HEK293 (cell line): ENCODE measurements at regions not wholly inside any gene's neighbourhood (a gene's known extent, or its start where the extent isn't known, plus 50 kb on each side); places are given as distances from the start of the nearest gene placed in this dataset.

Experiments used
- CTCF ChIA-PET: fragments of 350-600 bp; formaldehyde crosslinking; extraction: SDS; loops from one replicate; lab custom pipeline; 2021; ENCODE audit warnings: antibody characterized with exemption; lab: Yijun Ruan, JAX
- POLR2A ChIA-PET: fragments of 300-600 bp; formaldehyde crosslinking; extraction: SDS; loops from one replicate; lab custom pipeline; 2020; ENCODE audit warnings: antibody characterized with exemption, inconsistent platforms; lab: Yijun Ruan, JAX
- H3K27ac ChIP-seq: fragments of 200-500 bp; sonication (Bioruptor generic); 2 replicates; pipeline ENCODE4 v1.5.1; 2014; ENCODE audit warnings: low read depth, low read length, control low read depth, inconsistent platforms; ENCODE audit errors: extremely low read depth
- H3K36me3 ChIP-seq, 2 experiments: fragments of 200-500 bp in 1 of 2; sonication (Bioruptor generic) in 1 of 2; 1 replicate in 1 of 2; 2 replicates in 1 of 2; pipeline ENCODE4 v1.5.1; 2014 to 2017; ENCODE audit warnings: inconsistent platforms in 2 of 2, low read length in 2 of 2; ENCODE audit not compliant: control insufficient read depth in 2 of 2, insufficient read depth in 1 of 2
- H3K4me1 ChIP-seq: fragments of 200-500 bp; sonication (Bioruptor generic); 2 replicates; pipeline ENCODE4 v1.5.1; 2014; ENCODE audit warnings: mild to moderate bottlenecking, low read length, inconsistent platforms; ENCODE audit not compliant: control insufficient read depth, insufficient read depth
- H3K4me3 ChIP-seq: 2 replicates; pipeline ENCODE4 v1.5.1; 2011; ENCODE audit warnings: low read depth, mild to moderate bottlenecking, control low read depth, low read length, moderate library complexity
- H3K9me3 ChIP-seq: fragments of 200-500 bp; sonication (Bioruptor generic); 2 replicates; pipeline ENCODE4 v1.5.1; 2014; ENCODE audit warnings: low read depth, low read length, inconsistent platforms; ENCODE audit not compliant: control insufficient read depth, insufficient read depth
- EGR2 ChIP-seq: fragments of 450-650 bp; formaldehyde crosslinking; IDR thresholded peaks from 2 replicates; pipeline ENCODE4 v1.5.1; 2016; ENCODE audit warnings: low read depth, missing biosample characterization, missing genetic modification characterization
- FEZF1 ChIP-seq: fragments of 450-650 bp; formaldehyde crosslinking; IDR thresholded peaks from 2 replicates; pipeline ENCODE4 v1.5.1; 2016; ENCODE audit warnings: missing biosample characterization, missing genetic modification characterization
- KLF1 ChIP-seq: fragments of 450-650 bp; formaldehyde crosslinking; IDR thresholded peaks from 2 replicates; pipeline ENCODE4 v1.5.1; 2016; ENCODE audit warnings: missing biosample characterization, missing genetic modification characterization
- MYNN ChIP-seq: fragments of 450-650 bp; formaldehyde crosslinking; IDR thresholded peaks from 2 replicates; pipeline ENCODE4 v1.5.1; 2016; ENCODE audit warnings: missing biosample characterization, missing genetic modification characterization, borderline replicate concordance
- SP7 ChIP-seq: fragments of 450-650 bp; formaldehyde crosslinking; IDR thresholded peaks from 2 replicates; pipeline ENCODE4 v1.5.1; 2016; ENCODE audit warnings: missing biosample characterization, missing genetic modification characterization
- YY1 ChIP-seq: fragments of 450-650 bp; formaldehyde crosslinking; IDR thresholded peaks from 2 replicates; pipeline ENCODE4 v1.5.1; 2018; ENCODE audit warnings: missing biosample characterization, missing genetic modification characterization
- ZBTB7A ChIP-seq: fragments of 450-650 bp; formaldehyde crosslinking; IDR thresholded peaks from 2 replicates; pipeline ENCODE4 v1.5.1; 2016; ENCODE audit warnings: low read depth, missing biosample characterization, missing genetic modification characterization
- ZFP3 ChIP-seq: fragments of 450-650 bp; formaldehyde crosslinking; IDR thresholded peaks from 2 replicates; pipeline ENCODE4 v1.5.1; 2016; ENCODE audit warnings: low read depth, missing biosample characterization, missing genetic modification characterization
- ZNF112 ChIP-seq: fragments of 450-650 bp; formaldehyde crosslinking; IDR thresholded peaks from 2 replicates; pipeline ENCODE4 v1.5.0; 2017; ENCODE audit warnings: missing biosample characterization, missing genetic modification characterization
- ZNF121 ChIP-seq: fragments of 450-650 bp; formaldehyde crosslinking; IDR thresholded peaks from 2 replicates; pipeline ENCODE4 v1.5.1; 2016; ENCODE audit warnings: missing biosample characterization, missing genetic modification characterization
- ZNF174 ChIP-seq: fragments of 450-650 bp; formaldehyde crosslinking; IDR thresholded peaks from 2 replicates; pipeline ENCODE4 v1.5.0; 2017; ENCODE audit warnings: missing biosample characterization, mild to moderate bottlenecking, missing genetic modification characterization
- ZNF175 ChIP-seq: fragments of 450-650 bp; formaldehyde crosslinking; IDR thresholded peaks from 2 replicates; pipeline ENCODE4 v1.5.1; 2016; ENCODE audit warnings: missing biosample characterization, missing genetic modification characterization
- ZNF302 ChIP-seq: fragments of 450-650 bp; formaldehyde crosslinking; IDR thresholded peaks from 2 replicates; pipeline ENCODE4 v1.5.1; 2016; ENCODE audit warnings: missing biosample characterization, missing genetic modification characterization, low read depth
- ZNF311 ChIP-seq: fragments of 450-650 bp; formaldehyde crosslinking; IDR thresholded peaks from 2 replicates; pipeline ENCODE4 v1.5.1; 2017; ENCODE audit warnings: missing biosample characterization, missing genetic modification characterization, borderline replicate concordance
- ZNF324 ChIP-seq: fragments of 450-650 bp; formaldehyde crosslinking; IDR thresholded peaks from 2 replicates; pipeline ENCODE4 v1.5.1; 2016; ENCODE audit warnings: missing biosample characterization, missing genetic modification characterization
- ZNF394 ChIP-seq: fragments of 450-650 bp; formaldehyde crosslinking; IDR thresholded peaks from 2 replicates; pipeline ENCODE4 v1.5.1; 2016; ENCODE audit warnings: missing biosample characterization, missing genetic modification characterization, mild to moderate bottlenecking, moderate library complexity, borderline replicate concordance
- ZNF404 ChIP-seq: fragments of 450-650 bp; formaldehyde crosslinking; IDR thresholded peaks from 2 replicates; pipeline ENCODE4 v1.5.1; 2017; ENCODE audit warnings: missing biosample characterization, missing genetic modification characterization
- ZNF433 ChIP-seq: fragments of 450-650 bp; formaldehyde crosslinking; IDR thresholded peaks from 2 replicates; pipeline ENCODE4 v1.5.1; 2016; ENCODE audit warnings: missing biosample characterization, missing genetic modification characterization, low read depth
- ZNF529 ChIP-seq: fragments of 450-650 bp; formaldehyde crosslinking; IDR thresholded peaks from 2 replicates; pipeline ENCODE4 v1.5.1; 2017; ENCODE audit warnings: missing genetic modification characterization, missing biosample characterization; ENCODE audit not compliant: insufficient replicate concordance
- ZNF548 ChIP-seq: fragments of 450-650 bp; formaldehyde crosslinking; IDR thresholded peaks from 2 replicates; pipeline ENCODE4 v1.5.1; 2016; ENCODE audit warnings: missing biosample characterization, missing genetic modification characterization
- ZNF610 ChIP-seq: fragments of 450-650 bp; formaldehyde crosslinking; IDR thresholded peaks from 2 replicates; pipeline ENCODE4 v1.5.1; 2016; ENCODE audit warnings: missing biosample characterization, missing genetic modification characterization, borderline replicate concordance
- ZNF664 ChIP-seq: fragments of 450-650 bp; formaldehyde crosslinking; IDR thresholded peaks from 2 replicates; pipeline ENCODE4 v1.5.1; 2016; ENCODE audit warnings: missing biosample characterization, missing genetic modification characterization
- ZNF670 ChIP-seq: fragments of 450-650 bp; formaldehyde crosslinking; IDR thresholded peaks from 2 replicates; pipeline ENCODE4 v1.5.1; 2016; ENCODE audit warnings: missing biosample characterization, missing genetic modification characterization, low read depth
- ZNF747 ChIP-seq: fragments of 450-650 bp; formaldehyde crosslinking; IDR thresholded peaks from 2 replicates; pipeline ENCODE4 v1.5.1; 2016; ENCODE audit warnings: missing biosample characterization, missing genetic modification characterization
- ZNF768 ChIP-seq: fragments of 450-650 bp; formaldehyde crosslinking; IDR thresholded peaks from 2 replicates; pipeline ENCODE4 v1.5.1; 2018; ENCODE audit warnings: missing biosample characterization, mild to moderate bottlenecking, missing genetic modification characterization
- ZNF777 ChIP-seq: fragments of 450-650 bp; formaldehyde crosslinking; IDR thresholded peaks from 2 replicates; pipeline ENCODE4 v1.5.1; 2017; ENCODE audit warnings: missing biosample characterization, missing genetic modification characterization, borderline replicate concordance
- ZNF791 ChIP-seq: fragments of 450-650 bp; formaldehyde crosslinking; IDR thresholded peaks from 2 replicates; pipeline ENCODE4 v1.5.1; 2016; ENCODE audit warnings: missing biosample characterization, missing genetic modification characterization
- TF ChIP-seq, protein P1 (sequence below): fragments of 450-650 bp; formaldehyde crosslinking; IDR thresholded peaks from 2 replicates; pipeline ENCODE4 v1.5.1; 2016; ENCODE audit warnings: missing biosample characterization, missing genetic modification characterization
- TF ChIP-seq, protein P2 (sequence below): fragments of 450-650 bp; formaldehyde crosslinking; IDR thresholded peaks from 2 replicates; pipeline ENCODE4 v1.5.1; 2016; ENCODE audit warnings: missing biosample characterization, missing genetic modification characterization
- TF ChIP-seq, protein P3 (sequence below): fragments of 450-650 bp; formaldehyde crosslinking; conservative IDR thresholded peaks from 2 replicates; pipeline ENCODE4 v1.5.1; 2016; ENCODE audit warnings: low read depth, missing biosample characterization, missing genetic modification characterization

DNA sequence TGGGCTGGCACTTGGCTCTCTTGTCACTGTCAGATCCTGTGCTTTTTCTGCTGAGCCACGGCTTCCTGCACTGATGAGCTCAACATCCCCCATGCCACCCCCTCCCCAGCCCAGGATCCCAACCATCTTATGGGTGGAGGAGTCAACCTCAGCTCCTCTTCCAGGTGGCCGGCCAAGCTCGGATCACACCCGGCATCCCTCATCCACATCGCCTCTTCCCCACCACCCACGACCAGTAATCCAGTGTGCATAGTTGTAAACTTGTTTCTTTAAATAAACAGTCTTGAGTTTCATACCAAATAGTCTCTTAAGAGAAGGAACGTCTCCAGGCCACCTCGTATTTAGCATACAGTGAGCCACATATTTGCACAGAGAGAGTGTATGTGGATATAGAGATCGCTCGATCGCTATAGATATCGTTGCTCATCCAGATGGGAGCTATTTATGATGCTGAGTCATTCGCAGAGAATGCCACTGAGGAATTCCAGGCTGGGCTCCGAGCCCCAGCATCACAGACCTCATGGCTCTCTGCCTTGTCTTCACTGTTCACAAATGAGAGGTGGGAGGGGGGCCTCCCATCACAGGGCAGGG is 61.8 kb upstream of the CPLX2 start:
- ChIA-PET POLR2A (interaction anchor here (1.5 kb wide), 1 partner anchor 13 kb away, joined by 6 read pairs; no protein-coding TSS in a partner anchor), CTCF (interaction anchor here (0.6 to 0.7 kb wide), 2 partner anchors 19 to 344 kb away, joined by 3 read pairs; no protein-coding TSS in a partner anchor)
- Histone ChIP-seq H3K4me1 (no peaks in the 10 kb centered on the region; the same call in 1 of the 2 replicates), H3K36me3 (no peaks in the 10 kb centered on the region), H3K9me3 (no peaks in the 10 kb centered on the region), H3K27ac (no peak overlapping the region), H3K4me3 (no peak overlapping the region)
- TF ChIP-seq YY1 (tag by site-specific recombination) (no peak), ZNF548 (tag by site-specific recombination) (no peak), ZNF121 (tag by site-specific recombination) (no peak), ZBTB7A (tag by site-specific recombination) (no peak), KLF1 (no peak), ZNF768 (tag by site-specific recombination) (no peak), ZNF175 (tag by site-specific recombination) (no peak), SP7 (tag by site-specific recombination) (0 out of 2 replicates have a peak, but pooled peaks have one; percentile 18), ZNF302 (tag by site-specific recombination) (no peak), ZNF311 (tag by site-specific recombination) (no peak), ZNF777 (tag by site-specific recombination) (no peak), ZNF747 (tag by site-specific recombination) (no peak), ZNF112 (tag by site-specific recombination) (no peak), ZNF664 (tag by site-specific recombination) (no peak), ZNF791 (tag by site-specific recombination) (no peak), FEZF1 (tag by site-specific recombination) (no peak), ZNF610 (tag by site-specific recombination) (no peak), ZNF394 (tag by site-specific recombination) (no peak), ZNF433 (tag by site-specific recombination) (no peak), ZFP3 (tag by site-specific recombination) (no peak), ZNF174 (no peak), ZNF670 (tag by site-specific recombination) (no peak), ZNF404 (tag by site-specific recombination) (no peak), MYNN (no peak), EGR2 (tag by site-specific recombination) (peak; percentile 71), ZNF529 (tag by site-specific recombination) (no peak), ZNF324 (tag by site-specific recombination) (no peak)
- TF ChIP-seq, protein P1, sequence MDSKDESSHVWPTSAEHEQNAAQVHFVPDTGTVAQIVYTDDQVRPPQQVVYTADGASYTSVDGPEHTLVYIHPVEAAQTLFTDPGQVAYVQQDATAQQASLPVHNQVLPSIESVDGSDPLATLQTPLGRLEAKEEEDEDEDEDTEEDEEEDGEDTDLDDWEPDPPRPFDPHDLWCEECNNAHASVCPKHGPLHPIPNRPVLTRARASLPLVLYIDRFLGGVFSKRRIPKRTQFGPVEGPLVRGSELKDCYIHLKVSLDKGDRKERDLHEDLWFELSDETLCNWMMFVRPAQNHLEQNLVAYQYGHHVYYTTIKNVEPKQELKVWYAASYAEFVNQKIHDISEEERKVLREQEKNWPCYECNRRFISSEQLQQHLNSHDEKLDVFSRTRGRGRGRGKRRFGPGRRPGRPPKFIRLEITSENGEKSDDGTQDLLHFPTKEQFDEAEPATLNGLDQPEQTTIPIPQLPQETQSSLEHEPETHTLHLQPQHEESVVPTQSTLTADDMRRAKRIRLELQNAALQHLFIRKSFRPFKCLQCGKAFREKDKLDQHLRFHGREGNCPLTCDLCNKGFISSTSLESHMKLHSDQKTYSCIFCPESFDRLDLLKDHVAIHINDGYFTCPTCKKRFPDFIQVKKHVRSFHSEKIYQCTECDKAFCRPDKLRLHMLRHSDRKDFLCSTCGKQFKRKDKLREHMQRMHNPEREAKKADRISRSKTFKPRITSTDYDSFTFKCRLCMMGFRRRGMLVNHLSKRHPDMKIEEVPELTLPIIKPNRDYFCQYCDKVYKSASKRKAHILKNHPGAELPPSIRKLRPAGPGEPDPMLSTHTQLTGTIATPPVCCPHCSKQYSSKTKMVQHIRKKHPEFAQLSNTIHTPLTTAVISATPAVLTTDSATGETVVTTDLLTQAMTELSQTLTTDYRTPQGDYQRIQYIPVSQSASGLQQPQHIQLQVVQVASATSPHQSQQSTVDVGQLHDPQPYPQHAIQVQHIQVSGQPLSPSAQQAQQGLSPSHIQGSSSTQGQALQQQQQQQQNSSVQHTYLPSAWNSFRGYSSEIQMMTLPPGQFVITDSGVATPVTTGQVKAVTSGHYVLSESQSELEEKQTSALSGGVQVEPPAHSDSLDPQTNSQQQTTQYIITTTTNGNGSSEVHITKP (tag by site-specific recombination): peak; percentile 57
- TF ChIP-seq, protein P2, sequence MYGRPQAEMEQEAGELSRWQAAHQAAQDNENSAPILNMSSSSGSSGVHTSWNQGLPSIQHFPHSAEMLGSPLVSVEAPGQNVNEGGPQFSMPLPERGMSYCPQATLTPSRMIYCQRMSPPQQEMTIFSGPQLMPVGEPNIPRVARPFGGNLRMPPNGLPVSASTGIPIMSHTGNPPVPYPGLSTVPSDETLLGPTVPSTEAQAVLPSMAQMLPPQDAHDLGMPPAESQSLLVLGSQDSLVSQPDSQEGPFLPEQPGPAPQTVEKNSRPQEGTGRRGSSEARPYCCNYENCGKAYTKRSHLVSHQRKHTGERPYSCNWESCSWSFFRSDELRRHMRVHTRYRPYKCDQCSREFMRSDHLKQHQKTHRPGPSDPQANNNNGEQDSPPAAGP (tag by site-specific recombination): no peak
- TF ChIP-seq, protein P3, sequence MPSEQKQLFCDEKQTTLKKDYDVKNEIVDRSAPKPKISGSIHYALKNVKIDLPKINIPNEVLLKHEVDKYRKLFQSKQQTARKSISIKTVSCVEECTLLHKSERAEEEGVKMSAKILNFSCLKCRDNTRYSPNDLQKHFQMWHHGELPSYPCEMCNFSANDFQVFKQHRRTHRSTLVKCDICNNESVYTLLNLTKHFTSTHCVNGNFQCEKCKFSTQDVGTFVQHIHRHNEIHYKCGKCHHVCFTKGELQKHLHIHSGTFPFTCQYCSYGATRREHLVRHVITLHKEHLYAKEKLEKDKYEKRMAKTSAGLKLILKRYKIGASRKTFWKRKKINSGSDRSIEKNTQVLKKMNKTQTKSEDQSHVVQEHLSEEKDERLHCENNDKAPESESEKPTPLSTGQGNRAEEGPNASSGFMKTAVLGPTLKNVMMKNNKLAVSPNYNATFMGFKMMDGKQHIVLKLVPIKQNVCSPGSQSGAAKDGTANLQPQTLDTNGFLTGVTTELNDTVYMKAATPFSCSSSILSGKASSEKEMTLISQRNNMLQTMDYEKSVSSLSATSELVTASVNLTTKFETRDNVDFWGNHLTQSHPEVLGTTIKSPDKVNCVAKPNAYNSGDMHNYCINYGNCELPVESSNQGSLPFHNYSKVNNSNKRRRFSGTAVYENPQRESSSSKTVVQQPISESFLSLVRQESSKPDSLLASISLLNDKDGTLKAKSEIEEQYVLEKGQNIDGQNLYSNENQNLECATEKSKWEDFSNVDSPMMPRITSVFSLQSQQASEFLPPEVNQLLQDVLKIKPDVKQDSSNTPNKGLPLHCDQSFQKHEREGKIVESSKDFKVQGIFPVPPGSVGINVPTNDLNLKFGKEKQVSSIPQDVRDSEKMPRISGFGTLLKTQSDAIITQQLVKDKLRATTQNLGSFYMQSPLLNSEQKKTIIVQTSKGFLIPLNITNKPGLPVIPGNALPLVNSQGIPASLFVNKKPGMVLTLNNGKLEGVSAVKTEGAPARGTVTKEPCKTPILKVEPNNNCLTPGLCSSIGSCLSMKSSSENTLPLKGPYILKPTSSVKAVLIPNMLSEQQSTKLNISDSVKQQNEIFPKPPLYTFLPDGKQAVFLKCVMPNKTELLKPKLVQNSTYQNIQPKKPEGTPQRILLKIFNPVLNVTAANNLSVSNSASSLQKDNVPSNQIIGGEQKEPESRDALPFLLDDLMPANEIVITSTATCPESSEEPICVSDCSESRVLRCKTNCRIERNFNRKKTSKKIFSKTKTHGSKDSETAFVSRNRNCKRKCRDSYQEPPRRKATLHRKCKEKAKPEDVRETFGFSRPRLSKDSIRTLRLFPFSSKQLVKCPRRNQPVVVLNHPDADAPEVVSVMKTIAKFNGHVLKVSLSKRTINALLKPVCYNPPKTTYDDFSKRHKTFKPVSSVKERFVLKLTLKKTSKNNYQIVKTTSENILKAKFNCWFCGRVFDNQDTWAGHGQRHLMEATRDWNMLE (tag by site-specific recombination): no peak
